ENCODE measurements at regions not wholly inside any gene's neighbourhood (a gene's known extent, or its start where the extent isn't known, plus 50 kb on each side); places are given as distances from the start of the nearest gene placed in this dataset.

- Mint-ChIP-seq H3K27ac (ENCODE audit: low read depth, unreplicated experiment) (no peak overlapping the region), H3K4me3 (ENCODE audit: unreplicated experiment) (no peak overlapping the region), H3K36me3 (ENCODE audit: insufficient read depth, unreplicated experiment) (no peaks in the 10 kb centered on the region), H3K4me1 (ENCODE audit: insufficient read depth, unreplicated experiment) (peaks cover 6% of the 10 kb centered on the region), H3K9me3 (ENCODE audit: unreplicated experiment) (no peaks in the 10 kb centered on the region), H3K27me3 (ENCODE audit: insufficient read depth, unreplicated experiment) (peaks cover 2% of the 10 kb centered on the region)
- POLR2A ChIA-PET, result no interaction called here
- intact Hi-C loops (cut with micrococcal nuclease), result no loop called here
- DNase-seq (ENCODE audit: unreplicated experiment), result no peak
- BruUV-seq (replicated peaks), result no TSS peak
- CTCF ChIA-PET, result no interaction called here
- TF ChIP-seq, protein P1, sequence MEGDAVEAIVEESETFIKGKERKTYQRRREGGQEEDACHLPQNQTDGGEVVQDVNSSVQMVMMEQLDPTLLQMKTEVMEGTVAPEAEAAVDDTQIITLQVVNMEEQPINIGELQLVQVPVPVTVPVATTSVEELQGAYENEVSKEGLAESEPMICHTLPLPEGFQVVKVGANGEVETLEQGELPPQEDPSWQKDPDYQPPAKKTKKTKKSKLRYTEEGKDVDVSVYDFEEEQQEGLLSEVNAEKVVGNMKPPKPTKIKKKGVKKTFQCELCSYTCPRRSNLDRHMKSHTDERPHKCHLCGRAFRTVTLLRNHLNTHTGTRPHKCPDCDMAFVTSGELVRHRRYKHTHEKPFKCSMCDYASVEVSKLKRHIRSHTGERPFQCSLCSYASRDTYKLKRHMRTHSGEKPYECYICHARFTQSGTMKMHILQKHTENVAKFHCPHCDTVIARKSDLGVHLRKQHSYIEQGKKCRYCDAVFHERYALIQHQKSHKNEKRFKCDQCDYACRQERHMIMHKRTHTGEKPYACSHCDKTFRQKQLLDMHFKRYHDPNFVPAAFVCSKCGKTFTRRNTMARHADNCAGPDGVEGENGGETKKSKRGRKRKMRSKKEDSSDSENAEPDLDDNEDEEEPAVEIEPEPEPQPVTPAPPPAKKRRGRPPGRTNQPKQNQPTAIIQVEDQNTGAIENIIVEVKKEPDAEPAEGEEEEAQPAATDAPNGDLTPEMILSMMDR (IDR thresholded peaks at IDR 0.05; ENCODE audit: unreplicated experiment), result no peak
Observed at GRCh38 chr4:134018846-134019245, 182.7 kb downstream of the PABPC4L start.

DNA sequence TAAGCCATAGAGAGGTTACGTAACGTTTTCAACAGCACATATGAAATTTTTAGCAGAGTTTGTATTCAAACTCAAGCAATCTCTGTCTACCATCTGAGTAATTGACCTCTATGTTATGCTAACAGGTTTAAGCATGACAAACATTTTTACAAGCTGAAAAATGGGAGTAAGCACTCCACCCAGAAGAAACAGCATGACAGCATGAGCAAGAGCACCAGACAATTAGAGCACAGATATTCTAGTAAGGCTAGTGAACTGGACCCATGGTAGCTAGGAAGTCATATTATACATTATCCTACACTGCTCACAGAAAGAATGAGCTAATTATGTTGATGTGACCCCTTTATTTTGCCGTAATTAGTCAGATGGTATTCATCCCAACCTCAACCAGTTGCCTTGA lies 200.5 kb downstream of the PABPC4L start:
- Mint-ChIP-seq H3K4me1 (ENCODE audit: insufficient read depth, unreplicated experiment) (no peaks in the 10 kb centered on the region), H3K36me3 (ENCODE audit: insufficient read depth, unreplicated experiment) (no peaks in the 10 kb centered on the region), H3K4me3 (ENCODE audit: unreplicated experiment) (no peak overlapping the region), H3K27me3 (ENCODE audit: insufficient read depth, unreplicated experiment) (no peaks in the 10 kb centered on the region), H3K9me3 (ENCODE audit: unreplicated experiment) (no peaks in the 10 kb centered on the region), H3K27ac (ENCODE audit: low read depth, unreplicated experiment) (no peak overlapping the region)
- no peak for DNase-seq (ENCODE audit: unreplicated experiment)
- POLR2A ChIA-PET, result interaction anchor here (0.5 kb wide), 1 partner anchor 1846 kb away, joined by 3 read pairs; no protein-coding TSS in a partner anchor
- intact Hi-C loops (cut with micrococcal nuclease), result no loop called here
- no TSS peak for BruUV-seq (replicated peaks)
- TF ChIP-seq, protein P1 (IDR thresholded peaks at IDR 0.05; ENCODE audit: unreplicated experiment), result no peak
- CTCF ChIA-PET, result no interaction called here

DNA sequence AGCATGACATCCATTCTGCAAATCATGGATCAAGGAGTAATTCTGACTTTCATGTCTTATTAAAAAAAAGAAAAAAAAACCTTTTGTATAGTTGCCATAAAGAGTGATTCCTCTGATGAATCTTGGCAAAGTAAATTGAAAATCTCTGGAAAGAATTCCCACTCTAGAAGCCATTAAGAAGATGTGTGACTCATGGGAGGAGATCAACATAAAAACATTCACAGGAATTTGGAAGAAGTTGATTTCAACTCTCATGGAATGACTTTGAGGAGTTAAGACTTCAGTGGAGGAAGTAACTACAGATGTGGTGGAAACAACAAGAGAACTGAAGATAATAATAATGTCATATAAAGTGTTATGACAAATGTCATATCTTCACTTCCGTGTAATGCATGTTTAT lies 204.2 kb downstream of the PABPC4L start:
- BruUV-seq (replicated peaks), result no TSS peak
- H3K4me1 Mint-ChIP-seq (ENCODE audit: insufficient read depth, unreplicated experiment), result no peaks in the 10 kb centered on the region
- no peak overlapping the region for H3K4me3 Mint-ChIP-seq (ENCODE audit: unreplicated experiment)
- DNase-seq (ENCODE audit: unreplicated experiment), result no peak
- TF ChIP-seq, protein P1 (IDR thresholded peaks at IDR 0.05; ENCODE audit: unreplicated experiment), result no peak
- POLR2A ChIA-PET, result no interaction called here
- intact Hi-C loops (cut with micrococcal nuclease), result no loop called here
- no peaks in the 10 kb centered on the region for H3K27me3 Mint-ChIP-seq (ENCODE audit: insufficient read depth, unreplicated experiment)
- CTCF ChIA-PET, result interaction anchor here (0.7 kb wide), 1 partner anchor 964 kb away, joined by 3 read pairs; no protein-coding TSS in a partner anchor
- no peaks in the 10 kb centered on the region for H3K36me3 Mint-ChIP-seq (ENCODE audit: insufficient read depth, unreplicated experiment)
- H3K27ac Mint-ChIP-seq (ENCODE audit: low read depth, unreplicated experiment), result no peak overlapping the region
- no peaks in the 10 kb centered on the region for H3K9me3 Mint-ChIP-seq (ENCODE audit: unreplicated experiment)

GRCh38 chr4:133996431-133997121 lies 205.0 kb downstream of the PABPC4L start:
- no TSS peak for BruUV-seq (replicated peaks)
- no peak overlapping the region for H3K4me3 Mint-ChIP-seq (ENCODE audit: unreplicated experiment)
- H3K4me1 Mint-ChIP-seq (ENCODE audit: insufficient read depth, unreplicated experiment), result no peaks in the 10 kb centered on the region
- intact Hi-C loops (cut with micrococcal nuclease), result no loop called here
- no peaks in the 10 kb centered on the region for H3K9me3 Mint-ChIP-seq (ENCODE audit: unreplicated experiment)
- DNase-seq (ENCODE audit: unreplicated experiment), result no peak
- POLR2A ChIA-PET, result interaction anchor here (0.6 kb wide), 1 partner anchor 142 kb away, joined by 3 read pairs; no protein-coding TSS in a partner anchor
- no peak overlapping the region for H3K27ac Mint-ChIP-seq (ENCODE audit: low read depth, unreplicated experiment)
- H3K36me3 Mint-ChIP-seq (ENCODE audit: insufficient read depth, unreplicated experiment), result no peaks in the 10 kb centered on the region
- TF ChIP-seq, protein P1 (IDR thresholded peaks at IDR 0.05; ENCODE audit: unreplicated experiment), result no peak
- no peaks in the 10 kb centered on the region for H3K27me3 Mint-ChIP-seq (ENCODE audit: insufficient read depth, unreplicated experiment)
- CTCF ChIA-PET, result interaction anchor here (0.7 kb wide), 2 partner anchors 965 to 1745 kb away, joined by 3 read pairs; no protein-coding TSS in a partner anchor

Measured in MCF 10A (cell line).